Activated CD4-positive, alpha-beta T cell treated with anti-CD3 and anti-CD28 coated beads, Interleukin-2, amount 50 U/mL, for 1 hour (primary cell): ENCODE measurements at regions not wholly inside any gene's neighbourhood (a gene's known extent, or its start where the extent isn't known, plus 50 kb on each side); places are given as distances from the start of the nearest gene placed in this dataset.
"Not testable (repeated sequence)": the region's sequence is repeated elsewhere in the genome, so short reads cannot be mapped to it uniquely, and the experiment has no call there.

Experiments used
- DNase-seq: peaks from one replicate; pipeline ENCODE4 v3.0.0-alpha.2; 2020

- no peak for DNase-seq
Observed at GRCh38 chr6:158920311-158920905, 79.6 kb downstream of the RSPH3 start.

DNA sequence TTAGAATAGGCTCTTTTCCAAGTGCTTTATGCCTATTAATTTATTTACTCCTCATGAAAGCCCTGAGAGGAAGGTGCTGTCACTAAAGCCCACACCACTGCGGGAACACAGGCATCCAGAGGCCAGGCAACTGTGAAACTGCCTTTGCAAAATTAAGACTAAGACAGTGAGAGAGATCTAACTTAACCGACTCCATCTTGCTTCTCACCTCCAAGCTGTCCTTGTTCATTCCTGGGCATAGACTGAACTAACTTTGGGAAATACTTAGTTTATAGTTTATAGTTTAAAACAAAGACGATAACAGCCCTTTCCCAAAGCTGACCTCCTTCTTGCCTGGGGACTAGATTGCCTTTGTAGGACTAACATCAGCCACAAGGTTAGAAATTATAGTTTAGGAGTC, 80.1 kb downstream of the RSPH3 start:
- DNase-seq, result no peak

- no peak for DNase-seq
Observed at GRCh38 chr6:158916617-158917016, 83.4 kb downstream of the RSPH3 start.

DNA sequence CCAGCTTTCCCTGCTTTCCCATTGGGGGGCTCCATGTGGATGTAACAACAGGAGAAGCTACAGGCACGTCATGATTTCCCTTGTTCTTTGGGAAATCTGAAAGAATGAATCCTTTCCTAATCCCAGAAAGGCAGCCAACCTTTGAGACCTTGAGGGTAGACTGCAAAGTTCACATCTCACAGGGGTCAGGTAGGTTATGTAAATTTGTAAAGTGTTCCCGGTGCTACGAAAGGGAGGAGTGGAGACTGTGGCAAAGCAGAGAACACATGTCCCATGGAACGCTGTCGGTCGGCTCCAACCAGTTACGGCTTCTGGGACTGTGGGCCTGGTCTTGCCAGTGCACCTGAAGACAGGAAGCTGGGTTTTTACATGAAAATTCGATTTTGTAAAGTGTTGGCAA, 85.1 kb downstream of the RSPH3 start:
- no peak for DNase-seq

DNA sequence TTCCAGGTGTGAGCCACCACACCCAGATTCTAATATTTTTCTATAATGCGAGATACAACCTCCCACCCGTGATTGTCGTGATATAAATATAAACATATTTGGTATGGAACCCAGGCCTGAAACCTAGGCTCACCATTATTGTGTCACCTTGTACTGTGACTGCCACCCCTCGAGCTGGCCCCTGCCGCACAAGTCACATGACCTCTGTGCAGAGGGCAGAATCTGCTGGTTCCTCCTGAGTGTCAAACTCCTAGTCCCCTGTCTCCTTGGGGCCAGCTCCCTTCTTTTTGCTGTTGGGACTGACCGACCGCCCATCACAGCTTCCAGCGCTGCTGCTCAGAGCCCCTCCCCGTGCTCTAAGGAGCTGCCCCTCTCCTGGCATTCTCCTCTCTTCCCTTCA, 86.4 kb downstream of the RSPH3 start:
- no peak for DNase-seq

- no peak for DNase-seq
Observed at GRCh38 chr6:158912655-158913054, 87.3 kb downstream of the RSPH3 start.

- no peak for DNase-seq
Observed at GRCh38 chr6:158911746-158912480, 88.1 kb downstream of the RSPH3 start.

DNA sequence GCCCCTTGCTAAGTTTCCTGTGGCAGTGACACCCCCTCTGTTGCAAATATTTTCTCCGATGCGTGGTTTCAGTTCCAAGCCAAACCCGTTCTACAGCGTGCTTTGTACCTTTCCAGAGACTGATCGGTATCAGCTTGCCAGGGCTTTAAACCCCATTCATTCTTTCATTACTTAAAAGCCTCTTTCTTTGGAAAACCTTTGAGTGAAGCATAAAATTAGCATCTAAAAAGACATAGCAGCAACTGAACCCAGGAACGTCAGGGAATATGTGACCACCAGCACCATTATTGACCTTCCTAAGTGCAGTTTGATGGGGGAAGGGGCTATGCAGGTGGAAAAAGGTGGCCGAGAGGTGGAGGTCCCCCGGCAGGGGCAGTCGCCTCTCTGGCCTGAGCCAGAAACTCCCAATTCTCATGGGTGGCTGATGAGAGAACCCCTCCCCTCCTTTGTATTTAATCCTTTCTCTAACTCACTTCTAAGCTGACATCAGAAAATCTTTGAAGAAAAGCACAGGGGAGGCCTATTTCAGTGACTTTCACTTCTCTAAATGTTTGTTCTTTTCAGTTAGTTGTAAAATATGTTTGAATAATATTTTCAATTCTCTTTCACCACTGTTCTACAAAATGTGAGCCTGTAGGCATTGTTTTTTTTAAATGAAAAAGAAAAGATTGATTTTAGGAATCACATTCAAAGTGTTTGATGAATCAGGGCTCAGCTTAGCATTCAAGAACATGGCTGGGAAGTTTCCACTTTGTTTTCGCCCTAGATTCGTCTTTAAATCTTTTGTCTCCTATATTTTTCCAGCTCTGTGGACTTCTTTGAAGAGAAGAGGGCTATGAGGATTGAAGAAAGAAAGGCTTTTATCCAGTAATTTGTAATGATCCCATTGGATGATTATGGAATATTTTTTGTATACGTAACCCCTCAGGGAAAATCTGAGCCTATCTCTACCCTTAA, 89.2 kb downstream of the RSPH3 start:
- DNase-seq, result no peak

- DNase-seq, result no peak
Observed at GRCh38 chr6:158909938-158910337, 90.1 kb downstream of the RSPH3 start.

GRCh38 chr6:158908606-158909005, 89.4 kb upstream of the EZR start:
- DNase-seq, result no peak

DNA sequence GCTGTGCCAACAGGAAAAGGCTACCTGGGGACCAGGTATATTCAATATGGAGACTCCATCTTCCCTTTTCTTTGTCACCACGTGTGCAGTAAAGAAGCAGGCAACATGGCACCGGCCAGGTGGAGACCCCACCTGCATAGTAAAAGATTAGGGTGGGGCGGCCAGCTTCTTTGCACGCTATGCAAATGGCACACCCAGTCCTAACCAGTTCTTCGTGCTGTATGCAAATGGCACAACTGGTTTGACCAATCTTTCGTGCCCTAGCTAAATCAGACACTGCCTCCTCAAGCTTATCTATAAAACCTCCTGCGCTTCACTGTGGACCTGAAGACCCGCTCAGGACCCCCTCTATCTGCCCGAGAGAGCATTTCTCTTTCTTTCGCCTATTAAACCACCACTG, 88.8 kb upstream of the EZR start:
- no peak for DNase-seq

GRCh38 chr6:158906926-158907325, 87.8 kb upstream of the EZR start:
- no peak for DNase-seq

DNA sequence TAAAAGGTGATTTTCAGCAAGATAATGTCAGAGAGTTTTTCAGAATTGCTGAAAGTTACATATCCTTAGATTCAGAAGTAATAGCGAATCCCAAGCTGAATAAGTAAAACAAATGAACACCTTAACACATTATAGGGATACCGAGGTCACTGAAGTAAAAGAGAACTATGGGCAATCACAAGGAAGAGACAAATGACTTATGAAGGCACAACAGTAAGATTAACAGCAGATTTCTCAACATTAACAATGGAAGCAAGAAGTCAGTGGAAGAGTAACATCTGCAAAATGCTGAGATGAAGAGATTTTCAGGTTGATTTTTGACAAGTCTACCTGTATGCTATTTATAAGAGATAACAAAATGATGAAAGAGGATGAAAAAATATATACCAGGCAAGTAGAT, 86.1 kb upstream of the EZR start:
- no peak for DNase-seq

- no peak for DNase-seq
Observed at GRCh38 chr6:158903801-158904200, 84.6 kb upstream of the EZR start.

- no peak for DNase-seq
Observed at GRCh38 chr6:158900663-158901312, 81.6 kb upstream of the EZR start.

DNA sequence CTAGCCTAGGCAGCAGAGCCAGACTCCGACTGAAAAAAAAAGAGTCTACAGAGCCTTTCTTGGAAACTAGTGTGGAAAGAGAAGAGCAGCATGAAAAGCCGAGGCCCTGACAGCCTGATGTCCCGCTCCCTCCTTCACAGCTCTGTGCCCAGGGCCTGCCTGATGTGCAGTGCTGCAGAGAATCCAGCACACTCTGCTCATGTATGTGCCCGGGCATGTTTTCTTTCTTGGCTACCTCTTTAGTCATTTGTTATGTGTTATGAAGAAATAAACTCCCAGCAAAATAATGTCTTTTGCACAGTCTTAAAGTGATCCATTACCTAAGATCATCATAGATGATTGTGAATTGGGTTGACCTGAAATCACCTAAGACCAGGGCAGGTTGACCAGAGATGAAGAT, 78.1 kb upstream of the EZR start:
- DNase-seq, result no peak

DNA sequence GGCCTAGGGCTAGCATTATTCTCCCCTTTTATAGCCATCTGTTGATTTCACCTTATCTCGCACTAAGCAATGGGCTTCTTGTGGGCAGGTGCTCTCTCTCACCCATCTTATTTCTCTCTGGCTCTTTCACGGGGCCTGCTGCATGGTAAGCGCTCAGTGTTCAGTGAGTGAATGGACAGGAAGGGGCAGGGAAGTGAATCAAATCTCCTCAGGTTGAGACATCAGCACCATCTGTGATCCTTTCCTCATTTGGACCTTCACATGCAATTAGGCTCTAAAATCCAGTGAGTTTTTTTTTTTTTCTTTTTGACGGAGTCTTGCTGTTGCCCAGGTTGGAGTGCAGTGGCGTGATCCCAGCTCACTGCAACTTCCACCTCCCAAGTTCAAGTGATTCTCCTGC, 76.5 kb upstream of the EZR start:
- no peak for DNase-seq

- DNase-seq, result no peak
Observed at GRCh38 chr6:158894193-158894592, 75.0 kb upstream of the EZR start.

GRCh38 chr6:158892266-158892665, 73.1 kb upstream of the EZR start:
- no peak for DNase-seq

- not testable (repeated sequence) for DNase-seq
Observed at GRCh38 chr6:158891560-158891959, 72.4 kb upstream of the EZR start.

- DNase-seq, result not testable (repeated sequence)
Observed at GRCh38 chr6:158888171-158888570, 69.0 kb upstream of the EZR start.

GRCh38 chr6:158886346-158886977, 67.3 kb upstream of the EZR start:
- DNase-seq, result not testable (repeated sequence)

DNA sequence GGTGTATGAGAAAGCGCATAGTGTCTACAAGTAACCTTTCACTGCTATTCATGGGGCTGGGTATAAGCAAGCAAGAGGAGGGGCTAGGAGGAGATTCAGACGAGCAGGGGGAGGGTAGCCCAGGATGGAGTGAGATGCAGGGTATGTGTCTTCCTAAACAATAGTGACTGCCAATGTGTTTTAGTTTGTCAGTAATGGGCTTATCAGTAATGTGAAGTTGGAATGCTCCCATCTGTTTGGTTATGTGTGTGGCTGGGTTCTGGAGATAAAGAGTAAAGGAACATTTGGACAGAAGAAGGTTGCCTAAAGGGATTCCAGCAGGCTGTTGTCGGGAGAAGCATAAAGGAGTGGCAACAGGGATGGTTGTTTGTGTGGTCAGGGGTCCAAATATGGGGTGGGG, 62.7 kb upstream of the EZR start:
- DNase-seq, result not testable (repeated sequence)
